ENCODE measurements at regions not wholly inside any gene's neighbourhood (a gene's known extent, or its start where the extent isn't known, plus 50 kb on each side); places are given as distances from the start of the nearest gene placed in this dataset.

- no peak for DNase-seq
Measured at GRCh38 chr1:194298007-194298598, 1111.7 kb upstream of the B3GALT2 start.

DNA sequence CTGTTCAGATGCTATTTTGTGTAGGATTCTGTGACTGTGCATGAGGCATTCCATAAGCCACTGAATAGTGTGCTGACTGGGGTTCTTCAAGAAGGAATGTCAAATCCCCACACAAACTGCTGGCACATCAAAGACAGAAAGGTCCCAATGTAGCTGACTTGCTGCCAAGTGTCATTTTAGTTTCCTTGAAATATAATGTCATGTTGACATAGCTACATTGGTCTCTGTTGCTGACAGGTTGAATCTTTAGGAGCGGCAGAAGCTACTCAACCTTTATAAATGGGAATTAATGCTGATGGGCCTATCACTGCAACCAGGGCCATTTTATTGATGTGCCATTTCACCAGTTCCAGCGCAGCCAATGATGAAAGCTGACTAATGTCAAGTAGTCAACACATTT, 1110.7 kb upstream of the B3GALT2 start:
- DNase-seq: no peak

DNA sequence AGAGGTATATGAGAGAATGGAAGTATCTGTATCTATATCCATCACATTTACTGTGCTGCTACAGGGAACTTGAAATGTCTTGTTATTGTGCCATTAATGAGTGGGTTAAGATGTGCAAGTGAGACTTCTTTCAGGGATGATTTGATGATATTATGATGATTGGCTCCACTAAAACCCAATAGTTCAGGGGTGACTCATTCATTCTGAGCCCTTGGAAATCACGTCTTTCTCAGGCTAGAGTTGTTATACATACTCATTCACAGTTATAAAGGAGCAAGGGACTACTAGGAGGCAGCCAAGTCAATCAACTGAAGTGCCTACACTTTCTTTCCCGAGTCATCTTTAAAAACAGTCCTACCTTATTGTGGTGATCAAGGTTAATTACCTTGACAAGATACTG, 1109.8 kb upstream of the B3GALT2 start:
- no peak for DNase-seq

DNA sequence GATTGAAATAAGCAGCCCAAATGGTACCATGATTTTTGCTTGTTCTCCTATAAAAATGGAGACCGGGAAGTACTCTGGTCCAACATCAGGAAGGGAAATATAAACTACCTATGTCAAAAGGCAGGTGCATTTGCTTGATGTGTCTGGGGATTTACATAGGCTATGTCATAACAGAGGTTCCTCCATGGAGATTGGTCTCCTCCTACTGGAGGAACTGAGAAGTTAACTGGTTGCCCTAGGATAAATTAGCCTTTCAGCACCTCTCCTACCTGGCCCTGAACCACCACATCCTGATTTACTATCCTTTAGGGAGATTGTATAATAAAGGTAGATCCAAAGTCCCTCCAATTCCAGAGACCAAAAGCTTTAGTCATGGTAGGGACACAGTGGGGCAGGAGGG, 1109.3 kb upstream of the B3GALT2 start:
- DNase-seq: no peak

DNA sequence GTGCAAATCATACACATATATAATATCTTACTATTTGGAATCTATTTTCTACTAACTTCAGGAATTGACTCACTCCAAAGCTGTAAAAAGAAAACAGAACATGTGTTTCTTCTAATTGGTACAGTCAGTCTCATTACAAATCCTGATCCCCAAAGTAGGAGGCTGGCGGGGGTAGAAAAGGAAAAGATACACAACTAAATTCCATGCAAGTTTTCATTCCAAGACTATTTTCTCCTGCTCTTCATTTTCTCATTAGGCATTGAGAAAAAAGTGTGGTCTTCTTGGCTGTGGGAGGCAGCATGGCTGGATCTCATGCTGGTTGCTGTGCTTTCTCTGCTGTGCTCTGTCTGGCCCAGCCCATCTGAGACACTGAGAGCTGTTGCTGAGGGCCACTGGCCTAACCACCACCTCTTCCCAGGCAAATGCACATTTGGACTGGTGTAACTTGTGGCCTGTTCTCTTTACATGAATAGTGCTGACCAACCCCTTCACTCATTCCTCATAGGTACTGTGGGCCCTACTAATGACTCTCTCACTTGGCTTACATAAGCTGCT, 1107.5 kb upstream of the B3GALT2 start:
- DNase-seq: no peak

DNA sequence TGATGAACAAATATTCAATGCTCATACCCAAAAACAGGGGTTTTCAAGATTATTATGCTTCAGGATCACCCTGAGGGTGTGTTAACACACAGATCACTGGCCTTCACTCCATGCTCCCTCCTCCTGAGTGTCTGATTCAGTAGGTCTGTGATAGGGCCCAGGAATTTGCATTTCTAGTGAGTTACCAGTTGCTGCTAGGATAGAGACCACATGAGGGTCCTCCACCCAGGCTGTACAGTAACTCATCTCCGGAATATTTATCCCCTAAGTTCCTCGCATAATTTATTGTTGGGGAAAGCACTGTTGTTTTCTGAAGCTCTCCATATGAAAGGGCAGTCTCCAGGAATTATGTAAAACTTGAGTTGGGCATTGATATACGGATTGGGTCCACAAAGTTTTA, 1106.6 kb upstream of the B3GALT2 start:
- no peak for DNase-seq

DNA sequence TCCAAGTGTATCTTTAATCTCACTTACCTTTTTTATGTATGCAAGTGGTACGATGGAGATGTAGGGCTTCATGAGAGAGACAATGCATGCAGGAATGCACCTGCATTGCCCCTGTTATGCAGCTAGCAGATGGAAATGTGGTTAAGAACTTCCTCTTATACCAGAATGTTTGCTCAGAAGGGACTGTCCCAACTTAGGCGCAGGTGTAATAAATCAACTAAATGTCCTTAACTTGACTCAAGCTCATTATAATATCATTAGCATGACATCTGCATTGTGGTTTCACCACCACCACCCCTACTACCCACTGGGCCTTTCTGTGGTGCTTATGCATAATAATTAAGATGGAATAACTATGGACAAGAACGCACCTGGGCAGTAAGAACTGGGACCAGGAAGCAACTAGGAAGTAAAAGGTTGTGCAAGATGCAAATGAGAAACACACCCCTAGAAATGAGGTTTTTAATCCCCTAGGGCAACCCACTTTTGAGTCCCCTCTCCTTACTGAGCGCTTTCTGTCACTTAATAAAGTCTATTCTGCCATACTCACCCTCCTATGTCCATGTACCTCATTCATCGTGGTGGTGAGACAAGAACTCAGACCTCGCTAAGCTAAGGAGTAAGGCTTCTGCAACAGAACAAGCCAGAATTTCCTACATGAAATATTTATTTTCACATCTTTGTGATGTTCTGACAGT, 1103.3 kb upstream of the B3GALT2 start:
- DNase-seq: no peak

GRCh38 chr1:194288238-194288637, 1101.8 kb upstream of the B3GALT2 start:
- no peak for DNase-seq

DNA sequence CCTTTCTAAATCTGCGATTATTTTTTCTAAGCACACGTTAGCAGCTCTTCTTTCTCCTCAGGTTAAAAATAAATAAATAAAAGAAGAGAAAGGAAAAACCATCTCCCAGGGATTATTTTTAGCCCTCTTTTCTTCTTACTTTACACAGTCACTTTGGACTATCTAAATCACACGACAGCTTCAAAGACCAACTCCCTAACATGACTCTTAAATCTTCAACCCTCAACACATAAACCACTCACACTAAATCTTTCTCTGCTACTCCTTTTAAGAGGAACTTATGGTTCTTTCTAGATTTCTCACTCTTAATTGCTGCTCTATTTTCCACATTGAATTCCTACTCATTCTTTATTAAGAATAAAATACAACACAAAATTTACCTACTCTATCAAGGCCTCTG, 1095.0 kb upstream of the B3GALT2 start:
- DNase-seq: no peak

DNA sequence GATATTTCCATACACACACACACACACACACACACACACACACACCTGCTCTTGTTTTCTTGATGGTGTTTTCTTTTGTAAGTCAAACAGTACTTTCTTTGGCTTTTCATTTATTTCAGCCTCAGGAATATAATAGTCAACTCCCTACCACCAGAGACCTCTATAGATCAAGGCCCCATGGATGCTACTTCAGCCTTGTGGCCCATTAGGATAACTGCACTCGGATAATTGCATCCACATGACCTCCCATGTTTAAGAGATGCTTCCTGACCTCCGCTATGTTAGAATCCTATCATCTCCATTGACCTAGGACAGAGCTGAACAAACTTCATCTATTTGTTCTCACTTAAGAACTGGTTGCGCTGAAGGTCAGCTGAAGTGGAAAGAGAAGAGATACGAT, 1094.0 kb upstream of the B3GALT2 start:
- DNase-seq: no peak

GRCh38 chr1:194279975-194280374, 1093.6 kb upstream of the B3GALT2 start:
- no peak for DNase-seq

GRCh38 chr1:194277927-194278326, 1091.5 kb upstream of the B3GALT2 start:
- no peak for DNase-seq

DNA sequence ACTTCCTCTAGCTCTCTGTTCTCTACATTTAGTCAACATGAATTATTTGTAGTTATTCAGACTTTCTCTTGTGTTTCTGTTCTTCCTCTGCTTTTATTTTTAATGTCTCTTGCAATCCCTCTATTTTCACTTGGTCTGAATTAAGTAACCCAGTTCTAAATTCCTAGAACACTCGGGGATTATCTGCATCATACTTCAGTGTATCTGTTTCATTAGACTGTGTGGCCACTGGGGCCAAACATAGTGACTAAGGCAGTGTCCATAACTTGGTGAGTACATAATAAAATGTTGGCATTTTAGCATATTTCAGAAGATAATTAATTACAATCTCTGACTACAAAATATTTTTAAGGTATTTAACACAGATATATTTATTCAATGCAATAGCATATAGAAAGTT, 1087.2 kb upstream of the B3GALT2 start:
- no peak for DNase-seq

- no peak for DNase-seq
Measured at GRCh38 chr1:194268839-194269238, 1082.4 kb upstream of the B3GALT2 start.

- DNase-seq: no peak
Measured at GRCh38 chr1:194267021-194267420, 1080.6 kb upstream of the B3GALT2 start.

GRCh38 chr1:194256010-194256409, 1069.6 kb upstream of the B3GALT2 start:
- no peak for DNase-seq

GRCh38 chr1:194252199-194252598, 1065.8 kb upstream of the B3GALT2 start:
- DNase-seq: no peak

DNA sequence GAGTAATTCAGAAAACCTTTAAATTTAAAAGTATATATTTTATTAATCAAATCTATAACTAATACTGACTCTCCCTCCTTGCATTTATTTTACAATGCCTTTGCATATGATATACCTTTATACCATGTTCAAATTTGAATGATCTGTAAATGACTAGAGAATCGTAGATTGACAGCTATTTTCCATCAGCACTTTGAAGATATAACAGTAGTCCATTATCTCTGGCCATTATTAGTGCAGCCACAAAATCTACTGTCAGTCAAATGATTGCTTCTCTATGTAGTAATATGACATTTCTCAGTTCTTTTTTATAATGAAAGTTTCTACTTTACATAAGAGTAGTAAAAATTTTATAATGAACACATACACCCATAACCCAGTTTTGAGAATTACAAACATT, 1054.8 kb upstream of the B3GALT2 start:
- no peak for DNase-seq

DNA sequence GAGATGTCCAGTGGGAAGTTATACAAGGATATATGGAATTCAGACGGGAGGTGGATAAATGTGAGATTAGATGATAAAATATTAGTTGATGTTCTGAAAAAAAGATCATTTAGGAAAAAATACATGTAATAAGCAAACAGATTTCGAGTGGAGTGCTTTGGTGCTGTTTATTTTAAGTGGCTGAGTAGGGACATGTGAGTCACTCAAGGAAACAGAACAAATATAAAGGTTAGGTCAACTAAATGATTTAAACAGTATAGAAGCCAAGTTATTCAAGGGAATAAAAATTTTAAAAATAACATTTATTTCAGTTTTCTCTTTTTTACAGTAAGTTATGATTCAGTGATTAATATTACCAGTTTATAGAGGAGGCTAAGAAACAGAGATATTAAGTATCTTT, 1046.7 kb upstream of the B3GALT2 start:
- no peak for DNase-seq

DNA sequence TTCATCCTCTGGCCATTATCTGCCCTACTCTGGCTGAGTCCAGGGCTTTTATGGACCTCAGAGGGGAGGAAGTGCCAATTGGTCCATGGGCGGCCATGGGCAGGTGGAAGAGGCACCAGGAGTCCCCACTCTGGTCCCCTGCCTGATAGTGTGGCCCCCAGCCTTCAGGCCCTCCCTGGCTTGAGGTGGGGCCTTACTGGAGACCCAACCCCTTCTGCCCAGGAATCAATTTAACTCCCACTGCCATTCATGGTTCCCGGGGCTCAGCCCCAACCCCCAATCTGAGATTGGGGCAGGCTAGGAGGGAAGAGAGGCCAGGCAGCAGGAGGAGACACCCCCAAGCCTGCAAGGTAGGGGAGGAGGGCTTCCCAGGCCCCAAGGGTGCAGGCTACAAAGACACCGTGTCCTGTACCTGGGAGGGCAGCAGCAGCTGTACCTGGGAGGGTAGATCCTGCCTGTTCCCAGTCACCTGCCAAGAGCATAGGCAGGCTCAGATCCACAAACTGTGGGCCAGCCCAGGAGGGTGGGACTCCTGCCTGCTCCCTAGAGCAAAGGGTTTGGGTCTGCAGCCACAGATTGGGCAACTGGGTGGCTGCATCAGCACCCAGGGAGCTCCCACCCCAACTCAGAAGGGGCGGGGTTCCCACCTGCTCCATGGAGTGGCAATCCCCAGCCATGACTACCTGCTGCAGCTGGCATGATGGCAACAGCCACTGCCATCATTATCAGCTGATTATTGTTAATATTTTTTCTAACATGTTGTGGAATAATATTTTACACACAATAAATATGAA, 1044.1 kb upstream of the B3GALT2 start:
- DNase-seq: no peak

- DNase-seq: no peak
Measured at GRCh38 chr1:194228427-194228826, 1042.0 kb upstream of the B3GALT2 start.

DNA sequence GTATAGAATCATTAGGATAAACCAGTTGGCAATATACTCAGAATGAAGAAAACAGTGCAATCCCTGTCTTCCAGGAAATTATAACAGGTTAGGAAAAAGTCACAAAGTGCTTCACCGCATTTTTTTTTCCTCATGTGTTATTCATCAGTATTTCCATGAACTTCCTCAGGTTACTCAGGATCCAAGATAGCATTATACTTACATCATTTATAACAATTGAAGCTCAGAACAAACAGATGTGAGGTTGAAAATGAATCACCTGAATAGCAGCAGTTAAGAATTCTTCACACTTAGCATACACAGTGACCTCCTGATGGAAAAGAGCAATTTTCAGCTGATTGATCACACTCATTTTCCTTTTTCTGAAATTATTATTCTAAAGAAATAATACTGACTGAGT, 1040.7 kb upstream of the B3GALT2 start:
- DNase-seq: no peak

- DNase-seq: no peak
Measured at GRCh38 chr1:194225821-194226220, 1039.4 kb upstream of the B3GALT2 start.

DNA sequence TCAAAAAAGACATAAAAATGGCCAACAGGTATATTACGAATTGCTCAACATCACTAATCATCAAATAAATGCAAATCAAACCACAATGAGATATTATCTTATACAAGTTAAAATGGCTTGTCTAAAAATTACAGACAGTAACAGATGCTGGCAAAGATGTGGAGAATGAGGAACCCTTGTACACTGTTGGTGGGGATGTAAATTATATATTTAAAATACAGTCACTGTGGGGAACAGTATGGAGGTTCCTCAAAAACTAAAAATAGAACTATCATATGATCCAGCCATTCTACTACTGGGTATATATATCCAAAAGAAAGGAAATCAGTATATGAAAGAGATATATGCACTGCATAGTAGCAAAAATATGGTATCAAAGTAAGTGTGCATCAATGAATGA, 1037.2 kb upstream of the B3GALT2 start:
- no peak for DNase-seq
